ENCODE measurements at regions not wholly inside any gene's neighbourhood (a gene's known extent, or its start where the extent isn't known, plus 50 kb on each side); places are given as distances from the start of the nearest gene placed in this dataset.

DNA sequence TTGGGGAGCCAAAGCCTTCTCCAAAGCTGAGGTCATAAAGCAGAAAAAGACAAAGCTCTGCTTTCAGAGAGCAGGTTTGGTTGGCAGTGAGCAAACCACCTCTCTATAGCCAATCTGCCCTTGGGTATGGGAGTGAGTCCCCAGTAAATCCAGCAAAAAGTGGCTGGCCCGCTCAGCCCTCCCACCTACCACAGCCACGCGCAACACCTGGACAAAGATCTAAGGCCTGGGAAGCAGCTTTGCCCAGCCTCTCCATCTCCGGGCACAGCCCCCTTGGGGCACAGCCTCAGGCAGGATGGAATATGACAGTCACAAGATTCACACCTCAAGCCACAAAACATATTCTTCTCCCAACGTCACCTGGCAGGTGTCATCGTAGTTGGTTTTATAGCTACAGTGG is 211.7 kb upstream of the EEA1 start:
- Mint-ChIP-seq H3K27ac (no peak overlapping the region), H3K36me3 (no peaks in the 10 kb centered on the region), H3K9me3 (peaks cover 3 to 5% of the 10 kb centered on the region in 2 donors)
- ATAC-seq (no peak), DNase-seq (ENCODE audit: low spot score in 2 of 2) (no peak)

GRCh38 chr12:93142881-93143280 is 213.8 kb upstream of the EEA1 start:
- H3K27ac Mint-ChIP-seq, result no peak overlapping the region
- no peaks in the 10 kb centered on the region for H3K36me3 Mint-ChIP-seq
- DNase-seq (ENCODE audit: low spot score in 2 of 2) (no peak), ATAC-seq (no peak)
- peaks cover 3 to 5% of the 10 kb centered on the region in 2 donors for H3K9me3 Mint-ChIP-seq

- ATAC-seq (no peak), DNase-seq (ENCODE audit: low spot score in 2 of 2) (no peak)
- H3K36me3 Mint-ChIP-seq, result no peaks in the 10 kb centered on the region
- no peak overlapping the region for H3K27ac Mint-ChIP-seq
- H3K9me3 Mint-ChIP-seq, result peaks cover 3 to 5% of the 10 kb centered on the region in 2 donors
Observed at GRCh38 chr12:93144109-93144508, 215.0 kb upstream of the EEA1 start.

- no peaks in the 10 kb centered on the region for H3K36me3 Mint-ChIP-seq
- H3K27ac Mint-ChIP-seq, result no peak overlapping the region
- DNase-seq (ENCODE audit: low spot score in 2 of 2) (no peak), ATAC-seq (no peak)
- H3K9me3 Mint-ChIP-seq, result peaks cover 3 to 5% of the 10 kb centered on the region in 2 donors
Observed at GRCh38 chr12:93145086-93145485, 216.0 kb upstream of the EEA1 start.

DNA sequence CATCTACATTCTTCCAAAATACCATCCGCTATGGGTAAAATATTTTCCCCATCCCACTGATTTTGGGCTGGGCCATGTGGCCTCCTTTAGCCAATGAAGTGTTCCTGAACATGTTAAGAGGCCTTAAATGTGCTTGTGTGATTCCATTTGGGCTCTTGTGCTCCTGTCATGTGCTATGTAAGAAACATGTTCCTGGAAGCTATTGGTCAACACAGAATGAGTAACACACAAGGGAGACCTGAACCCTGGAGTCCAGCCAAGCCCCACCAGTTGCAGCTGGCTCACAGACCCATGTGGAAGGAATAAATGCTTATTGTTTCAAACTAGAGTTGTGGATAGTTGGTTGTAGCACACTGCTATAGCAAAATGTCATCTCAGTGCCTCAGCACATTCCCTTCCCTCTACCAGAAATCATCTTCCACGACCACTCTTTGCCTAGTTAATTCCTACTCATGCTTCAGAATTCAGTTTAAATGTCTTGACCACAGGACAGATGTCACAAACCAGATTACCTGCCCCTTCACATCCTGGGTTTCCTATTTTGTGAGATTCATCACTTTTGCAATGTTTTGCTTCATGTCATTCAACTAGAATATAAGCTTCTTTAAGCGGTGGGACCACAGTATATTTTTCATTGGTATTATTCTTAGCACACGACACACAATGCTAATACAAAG is 217.3 kb upstream of the EEA1 start:
- DNase-seq (ENCODE audit: low spot score in 2 of 2) (no peak), ATAC-seq (no peak)
- H3K27ac Mint-ChIP-seq, result no peak overlapping the region
- H3K9me3 Mint-ChIP-seq, result no peaks in the 10 kb centered on the region
- no peaks in the 10 kb centered on the region for H3K36me3 Mint-ChIP-seq

GRCh38 chr12:93146970-93147369 is 217.9 kb upstream of the EEA1 start:
- no peaks in the 10 kb centered on the region for H3K9me3 Mint-ChIP-seq
- no peaks in the 10 kb centered on the region for H3K36me3 Mint-ChIP-seq
- no peak for DNase-seq (ENCODE audit: low spot score in 2 of 2)

GRCh38 chr12:93148412-93148811 is 219.3 kb upstream of the EEA1 start:
- H3K9me3 Mint-ChIP-seq, result no peaks in the 10 kb centered on the region
- H3K27ac Mint-ChIP-seq, result no peak overlapping the region
- ATAC-seq (no peak), DNase-seq (ENCODE audit: low spot score in 2 of 2) (no peak)
- no peaks in the 10 kb centered on the region for H3K36me3 Mint-ChIP-seq

More at GRCh38 chr12:93146970-93147369, 217.9 kb upstream of the EEA1 start:
- ATAC-seq, result no peak
- H3K27ac Mint-ChIP-seq, result no peak overlapping the region

- H3K36me3 Mint-ChIP-seq, result no peaks in the 10 kb centered on the region
- ATAC-seq (no peak), DNase-seq (ENCODE audit: low spot score in 2 of 2) (no peak)
- peaks cover 0 to 2% of the 10 kb centered on the region in 2 donors for H3K9me3 Mint-ChIP-seq
- H3K27ac Mint-ChIP-seq, result no peak overlapping the region
Observed at GRCh38 chr12:93149229-93149628, 220.1 kb upstream of the EEA1 start.

- Mint-ChIP-seq H3K27ac (no peak overlapping the region), H3K9me3 (peaks cover 4 to 9% of the 10 kb centered on the region in 2 donors), H3K36me3 (no peaks in the 10 kb centered on the region)
- ATAC-seq, result no peak
- DNase-seq (ENCODE audit: low spot score in 2 of 2), result no peak
Observed at GRCh38 chr12:93151079-93151762, 222.1 kb upstream of the EEA1 start.

DNA sequence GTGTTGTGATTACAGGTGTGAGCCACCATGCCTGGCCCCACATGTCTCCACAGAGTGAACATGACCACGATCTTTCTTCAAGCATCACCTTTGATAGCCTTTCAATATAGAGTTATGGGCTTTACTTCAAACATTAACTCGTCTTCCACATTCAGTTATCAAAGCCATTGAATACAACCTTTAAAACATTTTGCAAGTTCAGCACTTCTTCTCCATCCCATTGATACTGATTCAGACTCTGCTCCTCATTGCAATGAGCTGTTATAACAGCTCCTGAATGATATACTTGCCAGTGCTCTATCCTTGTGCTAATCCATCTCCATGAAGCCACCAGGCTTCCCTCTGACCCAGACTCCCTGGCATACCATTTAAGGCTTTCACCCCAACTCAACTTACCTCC is 223.5 kb upstream of the EEA1 start:
- Mint-ChIP-seq H3K9me3 (peaks cover 4 to 9% of the 10 kb centered on the region in 2 donors), H3K27ac (no peak overlapping the region), H3K36me3 (no peaks in the 10 kb centered on the region)
- DNase-seq (ENCODE audit: low spot score in 2 of 2) (no peak), ATAC-seq (no peak)

DNA sequence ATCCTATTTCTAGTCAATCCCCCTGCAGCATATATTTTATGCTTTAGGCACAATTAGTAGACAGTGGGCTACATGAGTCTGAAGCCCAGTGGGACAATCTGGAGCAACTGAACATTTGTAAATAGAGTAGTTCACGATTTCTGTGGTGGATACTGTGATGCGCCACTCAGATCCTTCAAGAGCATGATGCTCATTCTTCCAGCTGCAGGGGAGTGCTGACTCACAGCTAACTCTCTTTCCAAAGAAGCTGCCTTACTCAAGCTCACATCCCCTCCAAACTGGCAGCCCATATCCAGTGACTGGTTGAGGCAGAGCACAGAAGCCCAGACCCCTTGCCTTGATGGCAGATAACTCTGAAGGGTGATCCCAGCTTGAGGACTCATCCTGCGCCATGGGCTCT is 224.2 kb upstream of the EEA1 start:
- no peak overlapping the region for H3K27ac Mint-ChIP-seq
- no peak for DNase-seq (ENCODE audit: low spot score in 2 of 2)
- H3K9me3 Mint-ChIP-seq, result peaks cover 7 to 14% of the 10 kb centered on the region in 2 donors
- no peak for ATAC-seq
- peaks cover 5 to 6% of the 10 kb centered on the region in 2 donors for H3K36me3 Mint-ChIP-seq

DNA sequence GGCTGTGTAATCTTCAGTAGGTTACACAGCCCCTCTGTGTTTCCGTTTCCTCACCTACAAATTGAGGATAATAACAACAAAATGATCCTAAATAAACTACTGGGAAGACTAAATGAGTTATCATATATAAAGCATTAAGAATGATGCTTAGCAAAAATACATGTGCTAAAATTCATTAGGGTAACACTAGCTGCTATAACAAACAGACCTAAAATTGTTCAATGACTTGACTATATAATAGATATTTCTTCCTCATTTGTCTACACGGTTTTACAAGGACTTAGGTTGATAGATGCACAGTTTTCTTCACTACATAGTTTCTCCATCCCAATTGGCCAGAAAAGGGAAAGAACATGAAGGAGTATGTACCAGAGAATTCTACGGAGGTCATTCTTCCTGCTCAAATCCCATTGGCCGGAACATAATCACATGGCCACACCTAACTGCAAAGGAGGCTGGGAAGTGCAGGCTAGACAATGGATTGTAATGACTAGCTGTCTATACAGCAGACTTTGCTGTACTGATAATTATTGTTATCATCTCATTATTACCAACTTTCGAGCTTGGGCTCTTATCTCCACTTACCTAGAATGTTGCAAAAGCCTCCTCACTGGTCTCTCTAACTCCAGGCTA is 223.5 kb upstream of the NUDT4 start:
- H3K9me3 Mint-ChIP-seq, result peaks cover 12 to 17% of the 10 kb centered on the region in 2 donors
- DNase-seq (ENCODE audit: low spot score in 2 of 2), result no peak
- H3K27ac Mint-ChIP-seq, result no peak overlapping the region

GRCh38 chr12:93154753-93155480 is 222.8 kb upstream of the NUDT4 start:
- Mint-ChIP-seq H3K36me3 (peaks cover 5 to 10% of the 10 kb centered on the region in 2 donors), H3K27ac (no peak overlapping the region), H3K9me3 (peaks cover 12 to 17% of the 10 kb centered on the region in 2 donors)
- DNase-seq (ENCODE audit: low spot score in 2 of 2) (no peak), ATAC-seq (no peak)

More for the DNA sequence above, 223.5 kb upstream of the NUDT4 start:
- peaks cover 5 to 10% of the 10 kb centered on the region in 2 donors for H3K36me3 Mint-ChIP-seq
- no peak for ATAC-seq

DNA sequence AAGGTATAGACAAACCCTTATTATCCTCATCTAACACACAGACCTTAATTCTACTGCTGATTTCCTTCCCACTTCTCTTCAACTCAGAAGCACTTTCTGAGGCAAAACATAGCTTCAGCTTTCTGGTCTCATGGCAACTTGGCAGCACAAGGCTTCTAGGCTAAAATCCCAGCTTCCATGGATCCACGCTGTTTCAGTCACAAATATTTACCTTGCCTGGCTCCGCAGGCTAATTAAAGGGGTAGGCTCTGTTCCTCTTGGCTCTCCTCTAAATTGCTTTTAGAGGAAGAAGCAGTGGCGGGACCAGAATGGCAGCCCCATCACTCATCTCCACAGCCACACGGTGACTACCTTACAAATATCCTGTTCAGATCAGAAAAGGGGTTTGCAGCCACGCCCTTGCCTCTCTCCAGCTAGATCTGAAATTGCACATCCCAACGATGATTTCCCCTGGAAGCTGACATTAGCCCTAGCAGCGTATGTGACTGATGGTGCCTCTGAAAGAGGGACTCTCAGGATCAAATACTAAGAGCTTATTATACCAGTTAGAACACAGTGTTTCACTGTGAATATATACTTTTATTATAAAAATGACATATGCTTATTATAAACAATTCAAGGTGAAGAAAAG is 221.5 kb upstream of the NUDT4 start:
- DNase-seq (ENCODE audit: low spot score in 2 of 2) (no peak), ATAC-seq (no peak)
- Mint-ChIP-seq H3K9me3 (peaks cover 12 to 19% of the 10 kb centered on the region in 2 donors), H3K27ac (no peak overlapping the region), H3K36me3 (peaks cover 5 to 10% of the 10 kb centered on the region in 2 donors)

- ATAC-seq, result no peak
- no peak for DNase-seq (ENCODE audit: low spot score in 2 of 2)
- Mint-ChIP-seq H3K9me3 (peaks cover 12 to 21% of the 10 kb centered on the region in 2 donors), H3K27ac (no peak overlapping the region), H3K36me3 (peaks cover 5 to 10% of the 10 kb centered on the region in 2 donors)
Observed at GRCh38 chr12:93157279-93157678, 220.4 kb upstream of the NUDT4 start.

- DNase-seq (ENCODE audit: low spot score in 2 of 2) (no peak), ATAC-seq (no peak)
- Mint-ChIP-seq H3K36me3 (peaks cover 5 to 10% of the 10 kb centered on the region in 2 donors), H3K27ac (no peak overlapping the region), H3K9me3 (peaks cover 12 to 21% of the 10 kb centered on the region in 2 donors)
Observed at GRCh38 chr12:93158065-93158843, 219.5 kb upstream of the NUDT4 start.

Measured in activated naive CD4-positive, alpha-beta T cell treated with anti-CD3 and anti-CD28 coated beads, Interleukin-2, amount 50 U/mL, for 72 hours (primary cell).